ENCODE measurements at regions not wholly inside any gene's neighbourhood (a gene's known extent, or its start where the extent isn't known, plus 50 kb on each side); places are given as distances from the start of the nearest gene placed in this dataset.

GRCh38 chr6:149135809-149136208 lies 181.7 kb upstream of the TAB2 start:
- TF ChIP-seq POLR2AphosphoS5 (IDR thresholded peaks at IDR 0.05): no peak
- no peak for TF ChIP-seq EP300 (IDR thresholded peaks at IDR 0.05)
- no peak for TF ChIP-seq POLR2A (IDR thresholded peaks at IDR 0.05)
- no peak for TF ChIP-seq CTCF (IDR thresholded peaks at IDR 0.05)
- H3K9me3 ChIP-seq: no peaks in the 10 kb centered on the region
- no peak for DNase-seq
- intact Hi-C loops (cut with DNase I; ENCODE audit: low total_unique reads): no loop called here
- H3K27me3 ChIP-seq: no peaks in the 10 kb centered on the region
- H3K4me3 ChIP-seq: no peak overlapping the region
- no peak overlapping the region for H3K27ac ChIP-seq
- no peaks in the 10 kb centered on the region for H3K36me3 ChIP-seq
- WGBS, 5 donors: 41 to 63% (median 50%) methylated on average over 3 of the region's 3 CpGs
- peaks cover 0 to 37% (median 17%) of the 10 kb centered on the region in 4 donors for H3K4me1 ChIP-seq

- intact Hi-C loops (cut with DNase I; ENCODE audit: low total_unique reads): no loop called here
- Histone ChIP-seq H3K4me1 (peaks cover 0 to 35% (median 15%) of the 10 kb centered on the region in 4 donors), H3K27ac (no peak overlapping the region), H3K36me3 (no peaks in the 10 kb centered on the region), H3K4me3 (no peak overlapping the region), H3K27me3 (no peaks in the 10 kb centered on the region), H3K9me3 (no peaks in the 10 kb centered on the region)
- TF ChIP-seq POLR2A (IDR thresholded peaks at IDR 0.05) (no peak), EP300 (IDR thresholded peaks at IDR 0.05) (no peak), POLR2AphosphoS5 (IDR thresholded peaks at IDR 0.05) (no peak), CTCF (IDR thresholded peaks at IDR 0.05) (no peak)
- 72 to 97% (median 92%) methylated on average over 5 of the region's 5 CpGs for WGBS, 5 donors
- DNase-seq: no peak
Observed at GRCh38 chr6:149136273-149136912, 181.1 kb upstream of the TAB2 start.

- DNase-seq: no peak
- WGBS, 5 donors: 93 to 100% (median 95%) methylated on average over 2 of the region's 2 CpGs
- TF ChIP-seq POLR2A (IDR thresholded peaks at IDR 0.05) (no peak), POLR2AphosphoS5 (IDR thresholded peaks at IDR 0.05) (no peak), CTCF (IDR thresholded peaks at IDR 0.05) (no peak), EP300 (IDR thresholded peaks at IDR 0.05) (no peak)
Observed at GRCh38 chr6:149136913-149137286, 180.6 kb upstream of the TAB2 start.

GRCh38 chr6:149137594-149137993 lies 179.9 kb upstream of the TAB2 start:
- Histone ChIP-seq H3K27ac (no peak overlapping the region), H3K4me1 (peaks cover 0 to 27% (median 12%) of the 10 kb centered on the region in 4 donors), H3K9me3 (no peaks in the 10 kb centered on the region), H3K27me3 (no peaks in the 10 kb centered on the region), H3K36me3 (no peaks in the 10 kb centered on the region), H3K4me3 (no peak overlapping the region)
- DNase-seq: no peak
- no peak for TF ChIP-seq CTCF (IDR thresholded peaks at IDR 0.05)
- no peak for TF ChIP-seq POLR2A (IDR thresholded peaks at IDR 0.05)
- no peak for TF ChIP-seq EP300 (IDR thresholded peaks at IDR 0.05)
- no peak for TF ChIP-seq POLR2AphosphoS5 (IDR thresholded peaks at IDR 0.05)
- intact Hi-C loops (cut with DNase I; ENCODE audit: low total_unique reads): no loop called here
- 57 to 93% (median 83%) methylated on average over 4 of the region's 4 CpGs for WGBS, 5 donors

More at GRCh38 chr6:149136913-149137286, 180.6 kb upstream of the TAB2 start:
- intact Hi-C loops (cut with DNase I; ENCODE audit: low total_unique reads): no loop called here
- Histone ChIP-seq H3K4me3 (no peak overlapping the region), H3K27me3 (no peaks in the 10 kb centered on the region), H3K9me3 (no peaks in the 10 kb centered on the region), H3K4me1 (peaks cover 0 to 30% (median 14%) of the 10 kb centered on the region in 4 donors), H3K36me3 (no peaks in the 10 kb centered on the region), H3K27ac (no peak overlapping the region)
